Right atrium auricular region (tissue), 2 donors: ENCODE measurements at regions not wholly inside any gene's neighbourhood (a gene's known extent, or its start where the extent isn't known, plus 50 kb on each side); places are given as distances from the start of the nearest gene placed in this dataset.

Experiments
- DNase-seq: peaks from one replicate; pipeline ENCODE4 v3.0.0-alpha.2; 2019; ENCODE audit warnings: low spot score
- H3K27ac ChIP-seq, 2 donors: fragments of 200-600 bp; sonication (generic); 1 replicate in 1 of 2; 2 replicates in 1 of 2; pipeline ENCODE4 v1.5.1; 2016 to 2019
- H3K27me3 ChIP-seq, 2 donors: fragments of 200-600 bp; sonication (generic); one replicate each; pipeline versions ENCODE4 v1.5.1 to v1.6.0; 2017 to 2019
- H3K36me3 ChIP-seq: fragments of 200-600 bp; sonication (generic); one replicate; pipeline ENCODE4 v1.5.1; 2016
- H3K4me1 ChIP-seq, 2 donors: fragments of 200-600 bp; sonication (generic); one replicate each; pipeline versions ENCODE4 v1.5.1 to v1.6.0; 2017 to 2019
- H3K4me3 ChIP-seq, 2 donors: fragments of 200-600 bp; sonication (generic); 1 replicate in 1 of 2; 2 replicates in 1 of 2; pipeline ENCODE4 v1.5.1; 2017 to 2019; ENCODE audit warnings: mild to moderate bottlenecking in 1 of 2, moderate library complexity in 1 of 2
- H3K9me3 ChIP-seq, 2 donors: fragments of 200-600 bp; sonication (generic); one replicate each; pipeline ENCODE4 v1.5.1; 2019
- CTCF ChIP-seq, 2 donors: fragments of 200-600 bp; sonication (generic); IDR thresholded peaks; one replicate each; pipeline ENCODE4 v1.5.1; 2019; ENCODE audit warnings: antibody characterized with exemption in 2 of 2

- H3K27me3 ChIP-seq: no peaks in the 10 kb centered on the region
- no peak for DNase-seq
- no peaks in the 10 kb centered on the region for H3K9me3 ChIP-seq
- no peak overlapping the region for H3K4me3 ChIP-seq
- TF ChIP-seq CTCF (IDR thresholded peaks at IDR 0.05): no peak
- no peaks in the 10 kb centered on the region for H3K36me3 ChIP-seq
- no peaks in the 10 kb centered on the region for H3K4me1 ChIP-seq
- no peak overlapping the region for H3K27ac ChIP-seq
These were observed 247.4 kb downstream of the FBXO15 start for GRCh38 chr18:73900106-73900835.

GRCh38 chr18:73897517-73897916, 250.1 kb downstream of the FBXO15 start:
- Histone ChIP-seq H3K27me3 (no peaks in the 10 kb centered on the region), H3K27ac (no peak overlapping the region), H3K4me3 (no peak overlapping the region), H3K36me3 (no peaks in the 10 kb centered on the region), H3K4me1 (no peaks in the 10 kb centered on the region), H3K9me3 (no peaks in the 10 kb centered on the region)
- no peak for TF ChIP-seq CTCF (IDR thresholded peaks at IDR 0.05)
- no peak for DNase-seq

- no peak for TF ChIP-seq CTCF (IDR thresholded peaks at IDR 0.05)
- no peaks in the 10 kb centered on the region for H3K4me1 ChIP-seq
- no peaks in the 10 kb centered on the region for H3K27me3 ChIP-seq
- no peak for DNase-seq
- H3K9me3 ChIP-seq: no peaks in the 10 kb centered on the region
- no peaks in the 10 kb centered on the region for H3K36me3 ChIP-seq
- no peak overlapping the region for H3K4me3 ChIP-seq
- H3K27ac ChIP-seq: no peak overlapping the region
These were observed 250.9 kb downstream of the FBXO15 start for GRCh38 chr18:73896685-73897084.

GRCh38 chr18:73895701-73896100, 251.9 kb downstream of the FBXO15 start:
- DNase-seq: no peak
- TF ChIP-seq CTCF (IDR thresholded peaks at IDR 0.05): no peak
- H3K27me3 ChIP-seq: no peaks in the 10 kb centered on the region
- H3K36me3 ChIP-seq: no peaks in the 10 kb centered on the region
- no peaks in the 10 kb centered on the region for H3K4me1 ChIP-seq
- H3K4me3 ChIP-seq: no peak overlapping the region
- no peak overlapping the region for H3K27ac ChIP-seq
- H3K9me3 ChIP-seq: no peaks in the 10 kb centered on the region

GRCh38 chr18:73893880-73894279, 253.8 kb downstream of the FBXO15 start:
- TF ChIP-seq CTCF (IDR thresholded peaks at IDR 0.05): no peak

More at GRCh38 chr18:73893880-73894279, 253.8 kb downstream of the FBXO15 start:
- no peaks in the 10 kb centered on the region for H3K4me1 ChIP-seq
- no peak overlapping the region for H3K27ac ChIP-seq
- H3K36me3 ChIP-seq: no peaks in the 10 kb centered on the region
- no peak overlapping the region for H3K4me3 ChIP-seq
- DNase-seq: no peak
- no peaks in the 10 kb centered on the region for H3K9me3 ChIP-seq
- no peaks in the 10 kb centered on the region for H3K27me3 ChIP-seq
